Activated B cell treated with CpG ODN at 0.5 μM for 24 hours (primary cell): ENCODE measurements at regions not wholly inside any gene's neighbourhood (a gene's known extent, or its start where the extent isn't known, plus 50 kb on each side); places are given as distances from the start of the nearest gene placed in this dataset.

Experiments
- ATAC-seq: fragments of 200-7000 bp; cut with Tn5 transposase; one replicate; pipeline ENCODE4 v1.10.0; 2021; ENCODE audit warnings: low read depth, mild to moderate bottlenecking, moderate library complexity
- CTCF ChIA-PET: fragments of 350-600 bp; sonication (Branson Sonifier 250); formaldehyde crosslinking; loops from one replicate; lab custom pipeline; 2021; ENCODE audit warnings: antibody characterized with exemption; lab: Charles Lee
- POLR2A ChIA-PET: fragments of 350-600 bp; sonication (Branson Sonifier 250); formaldehyde crosslinking; loops from one replicate; lab custom pipeline; 2021; ENCODE audit warnings: antibody characterized with exemption; lab: Charles Lee
- DNase-seq: peaks from one replicate; pipeline ENCODE4 v3.0.0; 2022
- H3K27ac Mint-ChIP-seq: one replicate; pipeline ENCODE4 v1.8.0; 2020; ENCODE audit warnings: mixed read lengths
- H3K27me3 Mint-ChIP-seq: one replicate; pipeline ENCODE4 v1.8.0; 2021; ENCODE audit warnings: mixed read lengths
- H3K36me3 Mint-ChIP-seq: one replicate; pipeline ENCODE4 v1.8.0; 2021; ENCODE audit warnings: low read depth, mixed read lengths
- H3K4me1 Mint-ChIP-seq: one replicate; pipeline ENCODE4 v1.8.0; 2021; ENCODE audit warnings: mixed read lengths
- H3K4me3 Mint-ChIP-seq: one replicate; pipeline ENCODE4 v1.8.0; 2020; ENCODE audit warnings: mild to moderate bottlenecking, mixed read lengths
- H3K9me3 Mint-ChIP-seq: one replicate; pipeline ENCODE4 v1.8.0; 2020; ENCODE audit warnings: mixed read lengths
- intact Hi-C: fragments of 100-400 bp; cut with micrococcal nuclease; formaldehyde crosslinking; loops from one replicate; pipeline ENCODE4 v1.15.1; 2024
- TF ChIP-seq, protein P1 (sequence below): fragments of 200-600 bp; IDR thresholded peaks from one replicate; pipeline ENCODE4 v1.8.0; 2022; ENCODE audit warnings: antibody characterized with exemption, mild to moderate bottlenecking

DNA sequence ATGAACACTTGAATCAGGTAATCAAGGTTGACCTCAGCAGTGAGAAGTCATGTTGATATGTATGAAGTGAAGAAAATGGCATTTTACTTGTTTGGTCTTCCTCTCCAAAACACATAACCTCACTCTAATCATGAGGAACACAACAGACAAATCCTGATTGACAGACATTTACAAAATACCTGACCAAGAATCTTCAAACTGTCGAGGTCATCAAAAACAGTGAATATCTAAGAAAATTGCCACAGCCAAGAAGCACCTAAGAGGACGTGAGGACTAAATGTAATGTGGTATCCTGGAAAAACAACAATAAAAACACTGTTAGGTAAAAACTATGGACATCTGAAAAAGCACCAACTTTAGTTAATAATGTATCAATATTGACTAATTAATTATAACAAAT, 129.5 kb upstream of the MAGEB18 start:
- TF ChIP-seq, protein P1, sequence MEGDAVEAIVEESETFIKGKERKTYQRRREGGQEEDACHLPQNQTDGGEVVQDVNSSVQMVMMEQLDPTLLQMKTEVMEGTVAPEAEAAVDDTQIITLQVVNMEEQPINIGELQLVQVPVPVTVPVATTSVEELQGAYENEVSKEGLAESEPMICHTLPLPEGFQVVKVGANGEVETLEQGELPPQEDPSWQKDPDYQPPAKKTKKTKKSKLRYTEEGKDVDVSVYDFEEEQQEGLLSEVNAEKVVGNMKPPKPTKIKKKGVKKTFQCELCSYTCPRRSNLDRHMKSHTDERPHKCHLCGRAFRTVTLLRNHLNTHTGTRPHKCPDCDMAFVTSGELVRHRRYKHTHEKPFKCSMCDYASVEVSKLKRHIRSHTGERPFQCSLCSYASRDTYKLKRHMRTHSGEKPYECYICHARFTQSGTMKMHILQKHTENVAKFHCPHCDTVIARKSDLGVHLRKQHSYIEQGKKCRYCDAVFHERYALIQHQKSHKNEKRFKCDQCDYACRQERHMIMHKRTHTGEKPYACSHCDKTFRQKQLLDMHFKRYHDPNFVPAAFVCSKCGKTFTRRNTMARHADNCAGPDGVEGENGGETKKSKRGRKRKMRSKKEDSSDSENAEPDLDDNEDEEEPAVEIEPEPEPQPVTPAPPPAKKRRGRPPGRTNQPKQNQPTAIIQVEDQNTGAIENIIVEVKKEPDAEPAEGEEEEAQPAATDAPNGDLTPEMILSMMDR = no peak
- Mint-ChIP-seq H3K4me1 (no peaks in the 10 kb centered on the region), H3K36me3 (no peaks in the 10 kb centered on the region)

GRCh38 chrX:26019386-26019785, 118.8 kb upstream of the MAGEB18 start:
- intact Hi-C loops = no loop called here
- Mint-ChIP-seq H3K36me3 (no peaks in the 10 kb centered on the region), H3K27me3 (no peaks in the 10 kb centered on the region), H3K4me3 (no peak overlapping the region), H3K9me3 (peaks cover 2% of the 10 kb centered on the region), H3K27ac (no peak overlapping the region), H3K4me1 (no peaks in the 10 kb centered on the region)
- ChIA-PET CTCF (no interaction called here), POLR2A (no interaction called here)
- TF ChIP-seq, protein P1 = no peak
- ATAC-seq = no peak
- no peak for DNase-seq

More for the DNA sequence above, 129.5 kb upstream of the MAGEB18 start:
- DNase-seq (no peak), ATAC-seq (no peak)
- H3K9me3 Mint-ChIP-seq = peaks cover 3% of the 10 kb centered on the region
- intact Hi-C loops = no loop called here
- no peak overlapping the region for H3K27ac Mint-ChIP-seq
- H3K27me3 Mint-ChIP-seq = no peaks in the 10 kb centered on the region
- ChIA-PET CTCF (no interaction called here), POLR2A (no interaction called here)
- H3K4me3 Mint-ChIP-seq = no peak overlapping the region

DNA sequence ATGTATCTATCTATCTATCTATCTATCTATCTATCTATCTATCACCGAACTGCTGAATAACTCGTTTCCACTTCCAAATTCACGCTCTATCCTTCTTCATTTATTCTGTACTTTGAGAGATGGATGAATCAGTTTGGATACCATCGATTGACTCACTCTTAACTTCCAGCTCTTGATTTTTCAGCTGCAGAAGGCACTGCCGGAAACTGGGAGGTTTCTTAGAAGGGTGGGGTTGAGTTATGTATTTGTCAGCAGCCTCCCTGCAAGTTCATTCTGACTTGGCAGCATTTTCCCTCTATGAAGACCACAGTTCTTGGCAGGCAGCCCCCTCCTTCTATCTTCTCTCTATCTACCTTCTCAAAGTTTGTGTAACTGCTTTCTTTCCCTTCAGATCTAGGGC, 112.0 kb upstream of the MAGEB18 start:
- Mint-ChIP-seq H3K27me3 (no peaks in the 10 kb centered on the region), H3K27ac (no peak overlapping the region), H3K36me3 (no peaks in the 10 kb centered on the region), H3K9me3 (no peaks in the 10 kb centered on the region), H3K4me3 (no peak overlapping the region), H3K4me1 (no peaks in the 10 kb centered on the region)
- TF ChIP-seq, protein P1 = no peak
- ChIA-PET CTCF (no interaction called here), POLR2A (no interaction called here)
- intact Hi-C loops = no loop called here
- DNase-seq (no peak), ATAC-seq (no peak)

- Mint-ChIP-seq H3K36me3 (no peaks in the 10 kb centered on the region), H3K4me3 (no peak overlapping the region), H3K4me1 (no peaks in the 10 kb centered on the region), H3K9me3 (no peaks in the 10 kb centered on the region), H3K27ac (no peak overlapping the region), H3K27me3 (no peaks in the 10 kb centered on the region)
- POLR2A ChIA-PET = no interaction called here
- ATAC-seq = no peak
- no peak for DNase-seq
- intact Hi-C loops = no loop called here
- TF ChIP-seq, protein P1 = no peak
- CTCF ChIA-PET = no interaction called here
These were observed 105.8 kb upstream of the MAGEB18 start for GRCh38 chrX:26032111-26032912.

GRCh38 chrX:26037367-26037766, 100.8 kb upstream of the MAGEB18 start:
- POLR2A ChIA-PET = no interaction called here
- DNase-seq (no peak), ATAC-seq (no peak)
- Mint-ChIP-seq H3K9me3 (no peaks in the 10 kb centered on the region), H3K4me3 (no peak overlapping the region), H3K4me1 (no peaks in the 10 kb centered on the region), H3K36me3 (no peaks in the 10 kb centered on the region), H3K27ac (no peak overlapping the region), H3K27me3 (no peaks in the 10 kb centered on the region)
- intact Hi-C loops = no loop called here
- CTCF ChIA-PET = no interaction called here
- TF ChIP-seq, protein P1 = no peak
